ENCODE measurements at regions not wholly inside any gene's neighbourhood (a gene's known extent, or its start where the extent isn't known, plus 50 kb on each side); places are given as distances from the start of the nearest gene placed in this dataset.
"Not testable (repeated sequence)": the region's sequence is repeated elsewhere in the genome, so short reads cannot be mapped to it uniquely, and the experiment has no call there.

DNA sequence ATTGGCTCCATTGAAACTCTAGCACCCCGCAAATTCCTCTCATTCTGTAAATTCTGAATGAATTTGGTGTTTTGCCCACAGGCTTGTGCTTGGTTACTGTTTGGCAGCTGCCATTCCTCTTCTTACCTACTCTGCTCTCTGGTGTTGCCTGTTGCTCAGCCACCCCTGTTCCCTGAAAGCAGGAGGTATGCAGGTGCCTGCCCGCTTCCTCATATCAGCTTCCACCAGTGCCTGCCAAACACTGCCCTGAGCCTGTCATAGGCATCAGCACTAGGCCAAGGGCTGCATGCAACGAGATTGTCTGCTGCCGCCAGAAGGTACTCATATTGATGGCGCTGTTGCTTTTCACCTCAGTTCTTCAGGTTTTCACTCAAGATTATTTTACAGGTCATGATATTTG lies 978.1 kb downstream of the C4orf33 start:
- DNase-seq = no peak

DNA sequence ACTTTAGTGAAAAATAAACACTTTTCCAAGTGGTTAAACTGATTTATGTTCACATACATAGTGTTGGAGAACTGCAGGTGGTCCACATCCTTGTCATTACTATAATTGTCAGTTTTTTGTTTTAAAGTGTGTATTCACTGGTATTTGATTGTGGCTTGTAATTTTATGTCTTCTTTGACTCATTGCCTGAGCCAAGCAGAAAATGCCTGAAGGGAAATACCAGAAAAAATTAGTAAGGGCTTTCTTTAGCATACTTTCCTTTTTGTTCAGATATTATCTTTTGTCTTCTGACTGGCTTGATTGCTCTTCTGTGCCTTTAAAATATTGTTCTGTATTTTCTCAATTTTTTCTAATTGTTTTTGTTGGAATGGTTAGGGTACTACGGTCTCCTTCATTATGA lies 981.3 kb downstream of the C4orf33 start:
- no peak for DNase-seq

DNA sequence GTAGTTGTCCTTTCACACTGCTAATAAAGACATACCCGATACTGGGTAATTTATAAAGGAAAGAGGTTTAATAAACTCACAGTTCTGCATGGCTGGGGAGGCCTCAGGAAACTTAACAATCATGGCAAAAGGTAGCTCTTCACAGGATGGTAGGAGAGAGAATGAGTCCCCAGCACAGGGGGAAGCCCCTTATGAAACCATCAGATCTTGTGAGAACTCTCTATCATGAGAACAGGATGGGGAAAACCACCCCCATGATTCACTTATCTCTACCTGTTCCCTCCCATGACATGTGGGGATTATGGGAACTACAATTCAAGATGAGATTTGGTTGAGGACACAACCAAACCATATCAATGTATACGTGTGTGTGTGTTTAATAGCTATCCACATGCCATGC lies 983.1 kb downstream of the C4orf33 start:
- DNase-seq = not testable (repeated sequence)

DNA sequence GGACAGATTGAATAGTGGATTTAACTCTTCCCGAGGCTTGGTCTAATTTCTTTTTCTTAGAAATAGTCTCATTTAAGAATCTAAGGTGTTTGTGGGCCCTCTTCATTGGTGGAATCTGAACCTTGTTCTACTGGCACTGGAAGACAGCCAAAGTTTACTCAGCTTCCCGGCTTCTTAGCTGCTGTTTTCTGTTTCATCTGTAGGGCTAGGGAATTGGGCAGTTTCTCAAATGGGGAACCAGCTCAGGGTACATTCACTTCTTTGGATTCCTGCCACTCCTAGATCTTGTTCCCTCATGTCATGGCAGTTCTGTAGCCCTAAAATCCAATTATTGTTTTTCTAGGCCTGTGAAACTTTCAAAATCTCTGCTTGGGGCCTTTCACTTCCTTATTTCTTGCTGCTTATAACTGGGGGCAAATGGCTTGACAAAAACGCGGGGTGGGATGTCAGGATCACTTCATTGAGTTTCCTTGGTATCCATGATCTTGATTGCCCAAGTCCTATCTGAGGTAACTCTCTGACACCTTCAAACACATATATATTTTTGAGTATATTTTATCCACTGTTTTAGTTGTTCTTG lies 985.0 kb downstream of the C4orf33 start:
- DNase-seq = no peak

DNA sequence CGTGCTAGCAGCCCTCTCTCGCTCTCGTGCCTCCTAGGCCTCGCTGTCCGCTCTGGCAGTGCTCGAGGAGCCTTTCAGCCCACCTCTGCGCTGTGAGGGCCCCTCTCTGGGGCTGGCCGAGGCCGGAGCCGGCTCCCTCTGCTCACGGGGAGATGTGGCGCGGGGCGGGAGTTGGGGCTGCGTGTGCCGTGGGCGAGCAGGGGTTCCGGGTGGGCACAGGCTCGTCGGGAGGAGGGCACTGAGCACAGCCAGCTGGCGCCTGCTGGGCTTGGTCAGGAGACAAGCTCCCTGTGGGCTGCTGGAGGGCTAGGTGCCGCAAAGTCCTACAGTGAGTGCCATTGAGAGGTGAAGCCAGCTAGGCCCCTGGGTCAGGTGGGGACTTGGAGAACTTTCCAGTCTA lies 994.5 kb downstream of the C4orf33 start:
- no peak for DNase-seq

DNA sequence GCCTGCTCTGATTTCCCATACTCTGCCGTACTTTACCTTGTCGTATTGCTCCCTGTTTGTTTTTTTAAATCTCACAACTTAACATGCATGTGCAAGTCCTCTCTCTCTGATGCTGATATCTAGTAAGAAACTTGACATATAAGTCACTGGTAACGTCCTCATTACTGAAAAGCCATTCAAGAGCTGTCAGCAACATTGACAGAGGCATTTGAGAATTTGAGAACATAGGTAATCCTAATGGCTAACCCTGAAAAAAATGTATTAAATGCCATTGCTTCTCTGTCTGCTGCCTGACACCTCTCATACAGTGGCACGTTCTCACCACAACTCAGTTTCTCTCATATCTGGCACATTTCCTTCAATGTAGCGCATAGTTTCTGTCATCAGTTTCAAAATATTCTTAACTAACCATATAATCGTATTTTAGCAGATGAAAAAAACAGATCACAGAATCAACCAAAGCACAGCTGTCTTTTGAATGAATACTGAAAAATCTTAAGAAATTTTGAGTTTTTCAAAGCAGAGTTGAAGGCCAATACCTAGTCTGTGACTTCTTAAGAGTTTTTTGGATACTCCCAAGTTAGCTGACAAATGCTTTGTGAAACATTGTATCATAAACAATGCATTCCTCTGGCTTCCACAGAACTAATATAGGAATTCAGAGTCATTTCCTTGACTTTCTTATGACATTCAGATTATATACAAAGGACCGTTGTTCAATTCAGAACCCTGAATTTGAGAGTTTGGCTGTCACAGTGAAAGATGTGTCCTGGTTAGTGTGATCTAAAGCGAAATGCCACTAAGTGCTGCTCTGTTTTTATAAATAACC lies 996.4 kb downstream of the C4orf33 start:
- no peak for DNase-seq

DNA sequence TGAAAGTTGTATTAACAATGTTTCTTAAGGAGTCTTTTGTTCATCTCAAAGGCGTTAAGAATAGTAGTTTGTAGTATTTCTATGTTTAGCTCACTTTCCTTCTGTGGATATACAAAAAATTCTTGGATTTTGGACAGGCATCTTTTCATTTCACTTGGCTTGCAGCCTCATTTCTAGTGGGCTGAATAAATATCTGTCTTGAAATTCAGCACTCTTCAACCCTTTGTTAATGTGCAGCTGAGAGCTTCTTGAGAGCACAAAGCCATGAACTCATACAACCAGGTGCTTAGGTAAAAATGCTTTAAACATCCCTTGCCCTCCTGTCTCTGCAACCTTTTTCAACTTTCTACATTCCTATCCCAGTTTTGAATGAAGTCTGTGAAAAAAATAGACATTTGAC lies 1003.2 kb downstream of the C4orf33 start:
- DNase-seq = no peak

DNA sequence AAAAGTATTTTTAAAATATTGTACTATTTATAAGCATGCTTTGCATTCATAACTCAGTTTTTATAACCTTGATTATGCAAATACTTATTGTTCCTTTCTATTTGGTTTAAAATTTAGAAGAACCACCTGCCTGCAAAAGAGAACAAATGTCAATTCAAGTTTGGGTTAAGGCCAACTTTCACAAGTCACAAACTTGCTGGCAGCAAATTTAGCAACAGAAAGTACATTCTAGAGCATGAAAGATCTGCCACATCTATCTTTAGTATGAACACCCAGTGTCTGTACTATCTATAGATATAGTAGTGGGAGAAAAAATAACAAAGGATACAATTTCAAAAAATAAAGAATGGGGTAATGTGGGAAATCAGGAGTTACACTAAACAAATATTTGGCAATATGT lies 1014.2 kb downstream of the C4orf33 start:
- DNase-seq = no peak

DNA sequence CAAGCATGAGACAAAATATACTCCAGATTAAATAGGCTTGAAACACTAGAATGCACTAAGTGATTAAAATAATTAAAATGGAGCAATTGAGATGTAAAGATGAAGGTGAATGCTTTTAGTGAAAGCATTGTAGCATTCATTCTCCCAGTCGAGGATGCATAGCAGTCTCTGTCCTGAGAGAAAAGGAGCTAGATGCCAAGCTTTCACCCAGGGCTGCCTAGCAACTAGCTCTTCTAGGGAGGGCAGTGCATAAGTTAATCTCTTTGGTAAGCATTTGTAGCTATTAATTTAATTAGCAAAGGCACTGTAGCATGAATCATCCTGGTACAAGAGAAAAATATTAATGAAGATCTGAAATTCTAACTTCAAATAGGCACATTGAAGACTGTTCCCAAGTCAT lies 1014.8 kb downstream of the C4orf33 start:
- DNase-seq = no peak

DNA sequence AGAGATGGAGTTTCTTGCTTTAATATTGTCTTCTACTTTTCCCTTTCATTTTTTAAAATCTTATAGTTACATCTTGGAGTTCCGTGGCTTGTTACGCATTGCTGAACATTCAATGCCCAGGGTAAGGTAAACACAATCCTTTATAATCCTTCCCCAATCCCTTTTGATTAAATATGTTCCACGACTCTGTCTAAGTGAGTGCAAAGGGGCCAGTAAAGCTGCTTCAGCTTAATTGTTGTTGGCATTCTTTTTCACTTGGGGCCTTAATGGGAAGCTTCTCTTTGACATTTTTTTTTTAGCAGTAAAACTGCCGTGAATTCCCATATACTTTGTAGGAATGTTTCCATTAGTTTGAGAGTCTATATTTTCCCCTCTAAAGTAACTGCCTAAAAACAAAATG lies 1028.1 kb downstream of the C4orf33 start:
- no peak for DNase-seq

DNA sequence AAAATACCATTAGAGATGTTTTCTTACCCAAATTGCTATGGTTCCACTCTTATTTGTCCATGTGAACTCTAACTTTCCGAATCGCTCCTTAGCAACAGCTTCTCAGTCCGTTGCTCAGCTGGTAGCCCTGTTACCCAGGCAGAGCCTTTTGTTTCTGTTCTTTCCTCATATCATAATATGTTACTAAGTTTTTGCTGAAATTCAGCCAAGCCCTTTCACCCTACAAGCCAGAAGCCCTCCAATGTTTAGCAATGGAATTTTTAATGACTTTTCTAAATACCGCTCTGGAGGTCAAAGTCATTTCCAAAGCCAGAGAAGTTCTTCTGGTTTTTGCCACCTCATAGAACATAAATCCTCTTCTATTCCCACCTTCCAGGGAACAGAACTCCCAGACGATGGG lies 1029.5 kb downstream of the C4orf33 start:
- no peak for DNase-seq

DNA sequence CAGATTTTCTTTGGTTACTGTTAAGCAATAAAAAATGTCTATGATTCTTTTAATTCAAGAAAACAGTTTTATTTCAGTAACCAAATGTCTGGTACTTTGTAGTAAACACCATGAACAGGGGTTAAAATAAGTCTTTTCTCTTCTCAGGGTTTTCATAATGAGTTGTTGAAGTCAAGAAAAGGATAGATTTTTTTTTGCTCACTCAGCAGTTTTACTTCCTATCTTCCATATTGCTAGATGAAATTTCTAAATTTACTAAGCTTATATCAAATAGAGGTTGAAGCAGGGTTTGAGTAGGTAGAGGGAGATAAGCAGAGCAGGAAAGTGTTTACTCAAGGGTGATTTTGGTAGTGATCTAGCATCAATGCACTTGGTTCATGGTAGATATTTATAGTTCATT lies 1031.3 kb downstream of the C4orf33 start:
- DNase-seq = no peak

DNA sequence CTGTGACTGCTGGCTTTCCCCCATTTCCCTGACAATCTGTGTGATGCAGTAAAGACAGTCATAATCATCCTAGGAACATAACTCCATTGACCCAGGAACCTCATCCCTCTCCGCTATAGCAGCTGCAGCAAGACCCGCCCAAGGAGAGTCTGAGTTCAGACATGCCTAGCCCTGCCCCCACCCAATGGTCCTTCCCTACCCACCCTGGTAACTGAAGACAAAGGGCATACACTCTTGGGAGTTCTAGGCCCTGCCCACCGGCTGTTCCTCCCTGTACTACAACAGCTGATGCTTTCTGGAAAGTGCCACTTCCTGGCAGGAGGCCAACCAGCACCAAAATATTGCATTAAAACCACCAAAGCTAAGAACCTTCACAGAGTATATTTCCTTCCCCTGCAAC lies 1035.6 kb downstream of the C4orf33 start:
- DNase-seq = no peak

DNA sequence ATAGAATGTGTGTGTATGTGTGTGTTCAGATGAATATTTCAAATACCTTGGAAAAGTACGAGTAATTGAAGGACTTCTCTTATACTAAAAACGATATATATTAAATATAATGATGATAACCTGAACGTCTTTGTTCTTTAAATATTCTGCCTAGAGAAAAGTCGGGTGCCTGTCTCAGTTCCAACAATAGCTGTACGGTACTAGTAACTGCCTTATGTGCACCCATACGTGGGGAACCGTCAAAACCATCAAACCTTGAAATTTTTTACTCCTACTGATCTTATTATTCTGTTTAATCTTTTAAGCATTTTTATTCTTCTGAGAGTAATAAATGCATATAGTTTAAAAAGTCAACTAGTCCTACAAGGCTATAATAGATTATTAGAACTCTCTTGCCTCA lies 1045.7 kb downstream of the C4orf33 start:
- no peak for DNase-seq

DNA sequence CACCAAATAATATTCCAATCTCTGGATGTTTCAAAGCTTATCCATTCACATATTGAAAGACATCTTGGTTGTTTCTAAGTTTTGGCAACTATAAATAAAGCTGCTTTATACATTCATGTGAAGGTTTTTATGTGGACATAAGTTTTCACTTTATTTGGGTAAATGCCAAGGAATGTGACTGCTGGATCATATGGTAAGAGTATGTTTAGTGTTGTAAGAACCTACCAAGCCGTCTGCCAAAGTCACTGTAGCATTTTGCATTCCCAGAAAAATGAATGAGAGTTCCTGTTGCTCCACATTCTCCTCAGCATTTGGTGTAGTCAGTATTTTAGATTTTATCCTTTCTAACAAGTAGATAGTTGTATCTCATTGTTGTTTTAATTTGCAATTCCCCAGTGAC lies 1047.7 kb downstream of the C4orf33 start:
- no peak for DNase-seq

DNA sequence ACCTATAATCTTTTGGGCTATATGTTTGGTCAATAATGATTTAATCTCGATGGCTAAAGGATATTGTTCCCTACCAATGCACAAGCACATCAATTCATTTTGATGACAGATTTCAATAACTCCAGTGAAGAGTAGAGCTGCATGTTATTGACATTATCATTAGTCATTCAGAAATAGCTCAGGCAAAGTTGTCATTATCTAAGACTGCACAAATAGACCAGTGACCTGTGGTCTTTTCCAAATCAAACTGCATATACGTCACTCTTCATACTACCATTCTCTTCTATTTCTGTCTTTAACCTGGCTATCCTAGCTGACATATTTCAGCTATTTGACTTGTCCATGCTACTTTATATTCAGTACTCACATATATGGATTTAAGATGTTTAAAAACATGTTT lies 1050.8 kb downstream of the C4orf33 start:
- DNase-seq = no peak

DNA sequence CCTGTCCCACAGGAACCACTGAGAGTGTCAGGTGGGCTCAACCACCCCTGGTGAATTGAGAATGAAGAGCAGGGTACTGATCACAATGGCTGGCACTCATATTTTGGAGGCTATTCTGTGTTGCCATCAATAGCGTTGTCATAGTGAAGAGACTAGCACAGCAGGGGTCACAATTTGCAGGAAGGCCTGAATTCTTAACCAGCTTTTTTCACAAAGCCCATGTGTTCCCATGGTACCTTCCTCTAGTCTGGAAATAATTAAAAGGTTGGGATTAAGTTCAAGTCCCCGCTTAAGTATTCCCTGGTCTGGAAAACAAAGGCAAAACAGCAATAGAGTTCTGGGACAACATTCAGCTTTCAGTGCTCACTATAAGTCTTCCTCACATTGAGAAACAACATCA lies 1051.7 kb downstream of the C4orf33 start:
- DNase-seq = no peak

DNA sequence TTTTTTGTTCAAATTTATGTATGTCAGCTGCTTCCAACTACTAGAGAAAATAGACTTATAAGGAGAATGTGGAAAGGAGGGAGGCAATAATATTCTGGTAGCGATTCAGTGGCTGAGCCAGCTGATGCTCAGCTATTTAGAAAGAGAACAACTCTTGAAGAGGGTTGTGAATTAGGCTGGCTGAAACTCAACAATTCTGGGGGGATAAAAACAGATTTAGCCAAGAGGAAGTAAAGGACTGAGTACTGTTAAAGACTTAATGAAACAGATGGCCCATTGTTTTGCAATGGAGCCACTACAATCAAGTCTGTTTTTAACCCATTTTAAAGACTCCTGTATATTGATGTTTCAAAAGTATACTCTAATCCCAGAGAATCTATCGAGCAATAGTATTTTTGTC lies 1058.9 kb downstream of the C4orf33 start:
- no peak for DNase-seq

DNA sequence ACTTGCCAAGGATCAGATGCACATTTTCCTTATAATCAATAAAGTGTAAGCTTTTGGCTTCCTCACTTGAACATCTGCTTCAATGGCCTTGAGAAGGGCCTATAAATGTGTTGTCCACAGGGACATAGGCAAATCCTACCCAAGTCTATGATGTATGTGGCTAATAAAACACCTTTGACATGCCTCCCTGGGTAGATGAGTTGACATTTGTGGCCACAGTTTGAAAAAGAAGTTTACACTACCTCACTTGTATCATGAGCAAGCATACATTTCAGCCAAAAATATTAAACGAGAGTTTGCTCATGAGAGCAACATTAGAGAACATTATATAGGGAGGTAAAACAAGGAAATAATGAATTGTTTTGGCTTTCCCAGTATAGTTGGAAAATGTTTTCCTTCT lies 1067.7 kb downstream of the C4orf33 start:
- DNase-seq = no peak

DNA sequence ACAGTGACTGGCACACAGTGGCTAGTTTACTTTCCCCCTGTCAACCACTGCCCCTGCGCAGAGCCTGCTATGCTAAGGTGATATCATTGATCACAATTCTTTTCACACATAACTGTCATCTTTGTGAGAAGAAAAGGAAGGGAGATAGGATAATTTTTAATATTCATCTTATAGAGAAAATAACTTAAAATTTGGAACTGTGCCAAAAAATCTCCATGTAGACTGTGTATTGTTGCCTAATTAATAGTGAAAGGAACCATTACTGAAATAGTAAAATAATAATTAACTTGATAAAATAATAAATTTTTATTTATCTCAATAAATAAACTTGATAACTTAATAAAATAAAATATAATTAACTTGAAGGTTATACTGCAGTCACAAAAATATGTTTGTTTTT lies 1069.4 kb downstream of the C4orf33 start:
- DNase-seq = no peak

DNA sequence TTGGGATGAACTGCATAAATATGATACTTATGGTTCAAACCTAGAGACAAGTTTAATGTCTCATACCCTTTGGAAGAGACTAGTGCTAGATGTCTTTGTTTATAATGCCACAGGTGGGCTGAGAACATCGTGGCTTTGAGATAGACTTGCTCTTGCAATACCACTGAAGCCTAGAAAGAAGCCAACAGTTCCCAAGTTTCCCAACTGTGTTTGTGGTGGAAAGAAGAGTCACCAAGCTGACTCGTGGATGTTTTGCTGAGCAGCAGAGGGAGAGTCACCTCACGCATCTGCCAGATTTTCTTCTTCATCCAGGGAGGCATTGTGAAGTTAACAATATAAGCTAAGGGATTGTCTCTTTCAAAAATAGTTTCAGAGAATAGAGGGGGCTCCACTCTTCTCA lies 1076.2 kb downstream of the C4orf33 start:
- no peak for DNase-seq

DNA sequence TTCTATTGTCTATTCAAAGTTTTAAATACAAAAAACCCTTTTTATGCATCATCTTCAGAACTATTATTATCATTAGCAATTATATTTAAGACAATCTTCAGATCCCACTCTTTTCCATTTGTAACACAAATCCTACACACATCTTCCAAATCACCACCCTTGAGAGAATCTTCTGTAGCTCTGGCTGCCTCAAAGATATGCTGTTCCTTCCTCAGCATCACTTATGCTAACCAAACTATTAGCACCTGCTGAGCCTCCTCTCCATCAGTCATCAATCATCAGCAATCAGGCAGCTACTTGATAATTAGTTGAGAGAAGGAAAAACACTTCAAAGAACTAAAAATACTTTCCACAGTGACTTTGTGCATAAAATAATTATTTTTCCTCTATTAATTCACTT lies 1082.2 kb downstream of the C4orf33 start:
- DNase-seq = no peak

DNA sequence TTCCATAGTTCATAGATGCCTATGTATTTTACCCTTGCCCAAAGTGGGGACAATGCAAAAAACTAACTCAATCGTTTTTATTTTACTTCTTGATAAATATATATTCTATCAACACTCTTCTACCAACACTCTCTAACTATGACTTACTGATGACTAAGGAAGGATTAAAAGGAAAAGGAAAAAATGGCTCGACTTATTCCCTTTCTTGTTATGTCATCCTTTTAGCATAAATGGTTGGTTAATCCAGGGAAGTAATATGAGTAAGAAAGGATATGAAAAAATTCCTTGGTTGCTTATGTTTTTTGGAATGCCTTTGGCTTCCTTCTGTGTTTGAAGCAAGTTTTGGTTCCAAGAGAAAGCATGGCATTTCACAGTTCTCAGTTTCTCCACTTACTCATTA lies 1087.1 kb downstream of the C4orf33 start:
- DNase-seq = no peak

DNA sequence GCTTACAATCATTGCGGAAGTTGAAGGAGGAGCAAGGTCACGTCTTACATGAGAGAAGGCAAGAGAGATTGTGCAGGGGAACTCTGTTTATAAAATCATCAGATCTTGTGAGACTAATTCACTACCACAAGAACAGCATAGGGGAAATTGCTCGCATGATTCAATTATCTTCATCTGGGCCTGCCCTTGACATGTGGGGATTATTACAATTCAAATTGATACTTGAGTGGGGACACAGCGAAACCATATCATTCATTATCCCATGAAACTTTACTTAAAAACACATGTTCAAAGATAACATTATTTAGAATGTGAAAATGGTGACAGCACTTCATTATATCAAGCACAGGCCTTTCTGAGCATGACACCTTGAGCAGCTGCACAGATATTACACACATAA lies 1087.8 kb downstream of the C4orf33 start:
- DNase-seq = no peak

DNA sequence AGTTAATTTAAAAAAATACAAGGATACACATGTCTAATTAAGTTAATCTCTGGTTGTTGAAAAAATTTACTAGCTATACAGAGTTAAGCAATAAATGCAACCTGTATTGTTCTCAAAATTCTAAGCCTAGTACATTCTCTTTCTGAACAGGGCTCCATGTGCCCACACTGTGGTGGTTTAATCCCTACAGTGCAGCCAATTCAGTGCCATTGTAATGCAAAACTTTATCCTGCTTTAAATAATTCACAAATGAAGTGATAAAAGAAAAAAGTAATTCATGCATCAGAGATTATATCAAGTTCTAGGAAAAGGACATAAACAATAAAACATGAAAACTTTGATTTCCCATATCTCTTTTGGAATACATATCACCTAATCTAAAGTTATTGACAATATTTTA lies 1089.2 kb downstream of the C4orf33 start:
- no peak for DNase-seq
